ENCODE measurements at regions not wholly inside any gene's neighbourhood (a gene's known extent, or its start where the extent isn't known, plus 50 kb on each side); places are given as distances from the start of the nearest gene placed in this dataset.

DNA sequence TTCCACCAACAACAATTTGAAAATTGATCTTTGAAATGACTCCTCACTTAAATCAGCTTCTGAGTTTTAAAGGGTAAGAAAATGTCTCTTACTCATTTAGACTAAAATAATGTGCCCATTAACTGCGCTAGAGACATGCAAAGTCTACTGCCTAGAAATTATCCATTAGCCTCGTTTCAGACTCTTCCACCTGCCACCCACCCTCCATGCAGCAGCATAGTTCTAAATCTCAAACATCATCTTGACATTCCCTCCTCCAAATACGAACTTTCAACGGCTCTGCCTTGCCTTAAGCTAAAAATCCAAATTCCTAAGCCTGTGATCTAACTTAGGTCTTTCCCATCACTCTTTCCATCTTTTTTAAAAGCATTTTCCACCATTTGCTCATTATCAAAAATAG lies 66.6 kb upstream of the ST8SIA2 start:
- no peaks in the 10 kb centered on the region for H3K36me3 ChIP-seq (ENCODE audit: insufficient read depth, low read length, poor library complexity, severe bottlenecking)
- H3K4me1 ChIP-seq (ENCODE audit: insufficient read depth, low read length, poor library complexity, severe bottlenecking): no peaks in the 10 kb centered on the region
- no peak overlapping the region for H3K4me3 ChIP-seq (ENCODE audit: low read depth, low read length, poor library complexity, severe bottlenecking)
- intact Hi-C loops (cut with micrococcal nuclease; ENCODE audit: unreplicated experiment): no loop called here
- H3K9me3 ChIP-seq (ENCODE audit: low read depth, low read length, poor library complexity, severe bottlenecking): peaks cover 1% of the 10 kb centered on the region
- H3K27ac ChIP-seq (ENCODE audit: low read depth, low read length, poor library complexity, severe bottlenecking): no peak overlapping the region
- no peak for DNase-seq (ENCODE audit: low spot score)
- no peaks in the 10 kb centered on the region for H3K27me3 ChIP-seq (replicated peaks; ENCODE audit: insufficient read depth, low read depth, low read length, poor library complexity)
- ChIA-PET POLR2A (ENCODE audit: low non-redundant PET) (no interaction called here), CTCF (no interaction called here)
- TF ChIP-seq EZH2 (IDR thresholded peaks at IDR 0.05; ENCODE audit: borderline replicate concordance, low read depth, low read length, poor library complexity, severe bottlenecking): no peak
- TF ChIP-seq, protein P1, sequence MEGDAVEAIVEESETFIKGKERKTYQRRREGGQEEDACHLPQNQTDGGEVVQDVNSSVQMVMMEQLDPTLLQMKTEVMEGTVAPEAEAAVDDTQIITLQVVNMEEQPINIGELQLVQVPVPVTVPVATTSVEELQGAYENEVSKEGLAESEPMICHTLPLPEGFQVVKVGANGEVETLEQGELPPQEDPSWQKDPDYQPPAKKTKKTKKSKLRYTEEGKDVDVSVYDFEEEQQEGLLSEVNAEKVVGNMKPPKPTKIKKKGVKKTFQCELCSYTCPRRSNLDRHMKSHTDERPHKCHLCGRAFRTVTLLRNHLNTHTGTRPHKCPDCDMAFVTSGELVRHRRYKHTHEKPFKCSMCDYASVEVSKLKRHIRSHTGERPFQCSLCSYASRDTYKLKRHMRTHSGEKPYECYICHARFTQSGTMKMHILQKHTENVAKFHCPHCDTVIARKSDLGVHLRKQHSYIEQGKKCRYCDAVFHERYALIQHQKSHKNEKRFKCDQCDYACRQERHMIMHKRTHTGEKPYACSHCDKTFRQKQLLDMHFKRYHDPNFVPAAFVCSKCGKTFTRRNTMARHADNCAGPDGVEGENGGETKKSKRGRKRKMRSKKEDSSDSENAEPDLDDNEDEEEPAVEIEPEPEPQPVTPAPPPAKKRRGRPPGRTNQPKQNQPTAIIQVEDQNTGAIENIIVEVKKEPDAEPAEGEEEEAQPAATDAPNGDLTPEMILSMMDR (conservative IDR thresholded peaks at IDR 0.05; ENCODE audit: low read depth, low read length): no peak
- no TSS peak for BruUV-seq (replicated peaks)

DNA sequence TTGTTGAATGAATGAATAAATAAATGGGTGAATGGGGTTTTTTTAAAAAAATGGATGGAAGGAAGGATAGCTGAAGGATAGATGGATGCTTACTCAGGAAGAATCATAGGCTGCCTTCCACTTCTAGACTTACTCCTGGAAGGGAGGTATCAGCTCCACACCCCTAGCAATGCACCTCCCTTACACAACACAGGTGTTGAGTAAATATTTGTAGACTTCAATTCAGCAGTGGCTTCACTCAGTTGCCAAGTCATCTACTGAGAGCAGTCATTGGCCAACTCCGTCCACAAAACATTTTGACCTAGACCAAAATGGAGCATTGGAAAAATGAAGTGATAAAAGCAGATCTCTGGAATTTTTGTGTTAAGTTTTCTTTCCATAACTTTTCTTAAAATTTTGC lies 65.5 kb upstream of the ST8SIA2 start:
- H3K27ac ChIP-seq (ENCODE audit: low read depth, low read length, poor library complexity, severe bottlenecking): no peak overlapping the region
- no peaks in the 10 kb centered on the region for H3K4me1 ChIP-seq (ENCODE audit: insufficient read depth, low read length, poor library complexity, severe bottlenecking)
- no peak overlapping the region for H3K4me3 ChIP-seq (ENCODE audit: low read depth, low read length, poor library complexity, severe bottlenecking)
- ChIA-PET CTCF (no interaction called here), POLR2A (ENCODE audit: low non-redundant PET) (no interaction called here)
- intact Hi-C loops (cut with micrococcal nuclease; ENCODE audit: unreplicated experiment): no loop called here
- BruUV-seq (replicated peaks): no TSS peak
- no peak for DNase-seq (ENCODE audit: low spot score)
- no peak for TF ChIP-seq EZH2 (IDR thresholded peaks at IDR 0.05; ENCODE audit: borderline replicate concordance, low read depth, low read length, poor library complexity, severe bottlenecking)
- TF ChIP-seq, protein P1 (conservative IDR thresholded peaks at IDR 0.05; ENCODE audit: low read depth, low read length): no peak
- peaks cover 6% of the 10 kb centered on the region for H3K9me3 ChIP-seq (ENCODE audit: low read depth, low read length, poor library complexity, severe bottlenecking)
- no peaks in the 10 kb centered on the region for H3K27me3 ChIP-seq (replicated peaks; ENCODE audit: insufficient read depth, low read depth, low read length, poor library complexity)
- no peaks in the 10 kb centered on the region for H3K36me3 ChIP-seq (ENCODE audit: insufficient read depth, low read length, poor library complexity, severe bottlenecking)

DNA sequence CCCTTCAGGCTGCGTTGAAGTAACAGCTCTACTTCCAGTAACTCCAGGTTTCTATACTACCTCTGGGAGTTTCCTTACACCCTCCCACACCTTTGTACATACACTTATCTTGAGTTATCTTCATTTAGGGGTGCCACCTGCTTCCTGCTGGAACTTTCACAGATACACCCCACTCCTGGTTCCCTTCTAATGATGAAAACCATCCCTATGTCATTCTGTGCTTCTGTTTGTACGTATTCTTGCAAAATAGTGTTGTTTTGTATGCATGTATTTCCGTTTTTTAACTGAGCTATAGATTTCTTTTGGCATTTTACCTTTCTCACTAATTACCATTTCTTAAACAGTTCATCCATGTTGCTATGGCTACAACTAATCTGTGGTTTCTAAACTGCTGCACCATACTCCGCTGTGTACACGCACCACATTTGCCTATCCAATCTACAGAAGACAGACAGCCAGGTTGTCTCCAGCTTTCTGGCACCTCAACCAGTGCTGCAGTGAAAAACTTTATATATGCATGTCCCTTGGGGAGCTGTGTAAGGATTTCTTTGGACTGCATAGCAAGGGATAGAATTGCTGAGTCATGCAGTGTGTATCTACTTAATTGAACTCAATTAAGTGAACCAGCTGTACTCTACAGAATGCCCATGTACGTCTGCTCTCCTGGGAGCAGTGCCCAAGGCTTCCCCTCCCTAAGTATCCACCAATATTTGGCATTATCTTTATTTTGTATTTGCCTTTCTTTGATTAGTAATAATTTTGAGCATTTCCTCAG lies 61.4 kb upstream of the ST8SIA2 start:
- no peaks in the 10 kb centered on the region for H3K36me3 ChIP-seq (ENCODE audit: insufficient read depth, low read length, poor library complexity, severe bottlenecking)
- no peaks in the 10 kb centered on the region for H3K4me1 ChIP-seq (ENCODE audit: insufficient read depth, low read length, poor library complexity, severe bottlenecking)
- no peak overlapping the region for H3K27ac ChIP-seq (ENCODE audit: low read depth, low read length, poor library complexity, severe bottlenecking)
- ChIA-PET CTCF (no interaction called here), POLR2A (ENCODE audit: low non-redundant PET) (no interaction called here)
- no peaks in the 10 kb centered on the region for H3K27me3 ChIP-seq (replicated peaks; ENCODE audit: insufficient read depth, low read depth, low read length, poor library complexity)
- no peak for DNase-seq (ENCODE audit: low spot score)
- H3K4me3 ChIP-seq (ENCODE audit: low read depth, low read length, poor library complexity, severe bottlenecking): no peak overlapping the region
- no TSS peak for BruUV-seq (replicated peaks)
- peaks cover 6% of the 10 kb centered on the region for H3K9me3 ChIP-seq (ENCODE audit: low read depth, low read length, poor library complexity, severe bottlenecking)
- intact Hi-C loops (cut with micrococcal nuclease; ENCODE audit: unreplicated experiment): no loop called here
- TF ChIP-seq, protein P1 (conservative IDR thresholded peaks at IDR 0.05; ENCODE audit: low read depth, low read length): no peak
- no peak for TF ChIP-seq EZH2 (IDR thresholded peaks at IDR 0.05; ENCODE audit: borderline replicate concordance, low read depth, low read length, poor library complexity, severe bottlenecking)

All from A673 (cell line).